NCI-H1417 (cell line): ENCODE measurements at regions not wholly inside any gene's neighbourhood (a gene's known extent, or its start where the extent isn't known, plus 50 kb on each side); places are given as distances from the start of the nearest gene placed in this dataset.
A peak's percentile ranks its signal among the peaks of the same experiment; 100 is the strongest.
"Not testable (repeated sequence)": the region's sequence is repeated elsewhere in the genome, so short reads cannot be mapped to it uniquely, and the experiment has no call there.

Experiments
- DNase-seq, 3 experiments: peaks; one replicate each; lab custom pipeline; 2025; lab: John Stamatoyannopoulos, UW

- DNase-seq = no peak
Measured at GRCh38 chr22:49697047-49697446, 130.6 kb downstream of the BRD1 start.

- no peak for DNase-seq
Measured at GRCh38 chr22:49694462-49695260, 133.0 kb downstream of the BRD1 start.

GRCh38 chr22:49693848-49694247 is 133.8 kb downstream of the BRD1 start:
- no peak for DNase-seq

DNA sequence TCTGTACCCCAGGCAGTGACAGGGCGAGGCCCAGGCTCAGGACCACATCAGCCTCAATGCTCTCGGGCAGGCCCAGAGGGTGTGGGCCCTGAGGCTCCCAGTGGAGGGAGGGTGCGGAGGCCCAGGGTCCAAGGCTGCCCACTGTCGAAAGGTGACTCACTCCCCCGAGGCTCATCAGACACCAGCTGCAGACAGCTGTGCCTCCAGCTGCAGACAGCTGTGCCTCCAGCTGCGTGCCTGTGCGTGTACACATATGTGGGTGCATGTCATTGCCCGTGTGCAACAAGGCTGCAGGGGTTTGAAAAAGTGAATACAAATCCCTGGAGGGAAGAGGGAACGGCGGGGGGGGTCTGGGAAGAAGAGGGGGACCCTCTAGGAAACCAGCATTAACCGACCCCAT is 134.3 kb downstream of the BRD1 start:
- DNase-seq = no peak

- no peak for DNase-seq
Measured at GRCh38 chr22:49692499-49693225, 135.0 kb downstream of the BRD1 start.

DNA sequence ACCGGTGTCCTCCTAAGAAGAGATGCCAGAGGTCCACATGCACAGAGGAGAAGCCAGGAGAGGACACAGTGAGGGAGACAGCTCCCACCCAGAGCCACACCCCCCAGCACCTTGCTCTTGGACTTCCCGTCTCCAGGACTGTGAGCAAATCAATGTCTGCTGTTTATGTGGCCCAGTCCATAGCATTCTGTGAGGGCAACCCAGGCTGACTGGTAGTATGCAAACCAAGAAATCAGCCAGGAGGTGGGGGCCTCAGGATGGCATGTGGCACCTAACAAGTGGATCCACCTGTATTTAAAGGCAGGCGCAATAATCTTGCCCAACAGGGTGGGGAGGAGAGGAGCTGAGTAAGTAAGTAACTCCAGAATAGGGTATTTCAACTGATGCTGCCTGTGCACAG is 136.4 kb downstream of the BRD1 start:
- no peak for DNase-seq

- no peak for DNase-seq
Measured at GRCh38 chr22:49690454-49690853, 137.2 kb downstream of the BRD1 start.

DNA sequence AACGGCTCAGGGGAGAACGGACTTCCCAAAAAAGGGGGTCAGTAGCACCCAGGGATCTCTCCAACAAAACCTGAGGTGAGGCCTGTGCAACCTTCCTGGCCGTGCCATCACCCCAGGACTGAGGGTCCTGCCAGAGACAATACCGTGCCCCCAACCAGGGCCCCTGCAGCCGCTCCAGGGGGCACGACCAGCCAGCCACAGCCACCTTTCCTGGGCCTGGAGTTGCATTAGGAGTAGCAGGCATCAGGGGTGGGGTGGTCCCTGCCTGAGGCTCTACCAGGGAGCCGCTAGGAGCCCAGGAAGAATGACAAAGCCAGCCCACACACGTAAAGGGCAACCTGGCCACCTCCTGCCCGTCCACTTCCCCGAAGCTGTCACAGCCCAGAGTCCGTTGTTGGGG is 137.8 kb downstream of the BRD1 start:
- no peak for DNase-seq

DNA sequence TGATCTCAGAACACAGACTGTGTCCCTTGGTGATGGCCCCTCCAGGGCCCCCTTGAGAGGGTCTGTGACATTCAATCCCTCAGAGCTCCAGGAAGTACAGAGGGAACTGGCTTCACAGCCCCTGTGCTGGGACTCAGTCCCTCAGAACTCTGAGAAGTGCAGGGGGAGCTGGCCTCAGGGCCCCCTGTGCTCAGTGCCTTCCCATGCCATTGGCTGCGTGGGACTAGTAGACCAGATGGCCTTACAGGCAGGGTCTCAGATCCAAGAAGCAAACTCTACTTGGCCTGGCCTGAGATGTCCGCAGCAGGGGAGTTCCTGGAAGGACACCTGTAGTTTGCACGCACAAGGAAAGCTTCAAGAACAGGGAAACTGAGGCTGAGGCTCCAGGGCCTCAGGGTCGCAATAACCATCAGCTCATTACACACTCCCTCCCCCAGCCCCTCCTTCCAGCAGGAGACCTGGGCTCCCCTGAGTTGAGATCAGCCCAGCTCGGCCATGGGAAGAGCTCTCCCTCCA is 138.4 kb downstream of the BRD1 start:
- DNase-seq = no peak

GRCh38 chr22:49688516-49689254 is 139.0 kb downstream of the BRD1 start:
- DNase-seq = peak in 2 of 3 experiments; percentile 1 to 3

- DNase-seq = no peak
Measured at GRCh38 chr22:49687786-49688515, 139.7 kb downstream of the BRD1 start.

GRCh38 chr22:49687333-49687732 is 140.3 kb downstream of the BRD1 start:
- no peak for DNase-seq

DNA sequence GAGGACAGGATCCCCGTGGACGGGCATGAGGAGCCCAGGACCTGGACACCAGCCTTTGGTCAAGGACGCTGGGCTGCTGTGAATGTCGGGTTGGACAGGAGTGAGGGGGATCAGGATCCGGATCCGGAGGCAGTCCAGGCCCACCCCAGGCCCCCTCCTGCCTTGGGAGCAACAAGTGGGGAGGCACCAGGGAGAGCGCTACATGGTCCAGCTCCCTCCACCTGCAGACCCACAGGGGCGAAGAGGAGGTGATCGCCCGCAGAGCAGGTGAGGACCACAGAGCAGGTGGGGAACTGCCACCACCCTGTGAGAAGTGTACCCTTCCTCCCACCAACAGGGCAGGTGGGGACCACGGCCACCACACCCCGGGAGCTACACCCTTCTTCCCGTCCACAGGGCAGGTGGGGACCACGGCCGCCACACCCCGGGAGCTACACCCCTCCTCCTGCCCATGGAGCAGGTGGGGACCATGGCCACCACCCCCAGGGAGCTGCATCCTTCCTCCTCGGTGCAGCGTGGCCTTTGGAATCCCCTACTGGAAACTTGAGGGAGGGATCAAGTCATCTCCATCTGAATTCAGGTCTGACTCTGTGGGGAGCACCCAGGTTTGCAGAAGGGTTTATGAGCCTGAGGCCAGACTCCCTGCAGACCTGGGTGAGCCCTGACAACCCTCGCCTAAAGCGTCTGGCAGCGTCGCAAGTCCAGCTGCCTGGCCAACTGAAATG is 141.0 kb downstream of the BRD1 start:
- DNase-seq = no peak

- DNase-seq = no peak
Measured at GRCh38 chr22:49685686-49686085, 142.0 kb downstream of the BRD1 start.

GRCh38 chr22:49685116-49685515 is 142.6 kb downstream of the BRD1 start:
- DNase-seq = no peak

- no peak for DNase-seq
Measured at GRCh38 chr22:49683032-49683431, 144.6 kb downstream of the BRD1 start.

DNA sequence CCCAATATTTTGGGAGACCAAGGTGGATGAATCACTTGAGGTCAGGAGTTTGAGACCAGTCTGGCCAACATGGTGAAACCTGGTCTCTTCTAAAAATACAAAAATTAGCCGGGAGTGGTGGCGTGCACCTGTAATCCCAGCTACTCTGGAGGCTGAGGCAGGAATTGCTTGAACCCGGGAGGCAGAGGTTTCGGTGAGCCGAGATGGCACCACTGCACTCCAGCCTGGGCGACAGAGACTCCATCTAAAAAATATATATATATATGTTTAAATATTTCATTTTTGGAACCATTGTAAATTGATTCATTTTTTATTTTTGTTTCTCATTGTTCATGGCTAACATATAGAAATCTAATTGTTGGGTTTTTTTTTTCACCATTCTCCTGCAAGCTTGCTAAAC is 146.9 kb downstream of the BRD1 start:
- DNase-seq = not testable (repeated sequence)

DNA sequence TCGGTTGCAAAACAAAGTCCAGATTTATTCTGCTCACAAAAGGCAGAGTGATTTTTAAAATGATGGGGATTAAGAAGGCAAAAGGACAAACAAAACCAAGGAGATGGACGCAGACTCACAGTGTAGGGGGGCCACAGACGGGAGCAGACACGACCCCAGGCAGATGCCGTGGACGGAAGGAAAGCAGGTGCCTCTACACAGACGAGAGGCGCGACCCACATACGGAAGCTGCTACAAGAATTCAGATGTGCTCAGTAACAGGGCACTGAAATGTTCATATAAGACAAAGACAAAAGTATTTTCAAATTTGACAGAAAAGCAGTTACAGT is 148.9 kb downstream of the BRD1 start:
- DNase-seq = no peak

GRCh38 chr22:49678137-49678841 is 149.4 kb downstream of the BRD1 start:
- no peak for DNase-seq

DNA sequence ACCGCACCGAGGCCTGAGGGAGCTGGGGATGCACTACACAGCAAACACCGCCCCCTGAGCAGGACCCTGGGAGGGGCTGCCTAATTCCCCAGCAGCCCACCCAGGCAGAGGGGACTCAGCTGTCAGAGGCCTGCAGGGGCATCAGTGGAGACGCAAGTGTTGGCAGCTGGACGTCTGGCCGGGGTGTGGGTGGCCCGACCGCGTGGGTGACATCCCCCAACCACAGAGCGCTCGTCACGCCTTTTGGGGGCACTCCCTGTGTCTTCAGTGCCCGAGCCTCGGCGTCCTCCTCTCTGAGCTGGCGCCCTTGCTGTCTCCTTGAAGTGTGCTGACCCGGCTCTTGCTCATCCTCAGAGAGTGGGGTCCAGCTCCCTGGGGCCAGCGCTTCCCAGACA is 150.2 kb downstream of the BRD1 start:
- no peak for DNase-seq
